GM18858 (cell line): ENCODE measurements at regions not wholly inside any gene's neighbourhood (a gene's known extent, or its start where the extent isn't known, plus 50 kb on each side); places are given as distances from the start of the nearest gene placed in this dataset.

Source experiments
- ATAC-seq: cut with Tn5 transposase; IDR thresholded peaks from one replicate; pipeline ENCODE4 v1.9.1; 2021; ENCODE audit not compliant: unreplicated experiment

DNA sequence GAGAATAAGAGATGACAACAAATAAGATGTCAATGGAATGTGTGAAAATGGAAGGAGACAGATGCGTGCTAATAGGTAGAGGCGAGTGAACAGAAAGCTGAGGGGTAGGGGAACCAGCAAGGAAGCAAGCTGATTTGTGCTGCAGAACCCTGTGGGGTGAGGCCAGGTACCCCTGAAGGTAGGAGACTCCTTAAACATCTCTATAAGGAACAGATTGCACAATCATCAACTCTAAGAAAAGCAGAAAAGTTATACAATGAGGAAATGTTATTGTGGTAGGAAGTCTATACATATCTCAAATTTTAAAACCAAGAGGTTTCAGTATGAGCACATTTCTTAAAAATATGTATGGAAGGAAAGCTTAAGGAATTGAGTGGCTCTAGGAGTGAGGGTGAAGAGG is 315.0 kb upstream of the TPM1 start:
- ATAC-seq = no peak

DNA sequence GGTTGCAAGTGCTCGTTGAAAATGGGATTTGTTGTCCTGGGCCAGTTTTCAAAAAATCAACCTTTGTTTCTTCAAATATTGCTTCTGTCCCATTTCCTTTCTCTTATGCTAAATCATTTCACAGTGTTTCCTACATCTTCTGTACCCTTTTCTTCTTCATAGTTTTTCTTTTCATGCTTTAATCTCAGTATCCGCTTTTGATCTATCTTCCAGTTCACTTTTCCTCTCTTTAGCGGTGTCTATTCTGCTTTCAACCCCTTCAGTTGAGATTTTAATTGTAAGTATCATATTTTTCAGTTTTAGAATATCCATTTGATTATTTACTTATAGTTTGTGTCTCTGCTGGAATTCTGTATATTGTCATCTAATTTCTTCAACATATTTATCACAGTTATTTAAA is 311.7 kb upstream of the TPM1 start:
- ATAC-seq = no peak

DNA sequence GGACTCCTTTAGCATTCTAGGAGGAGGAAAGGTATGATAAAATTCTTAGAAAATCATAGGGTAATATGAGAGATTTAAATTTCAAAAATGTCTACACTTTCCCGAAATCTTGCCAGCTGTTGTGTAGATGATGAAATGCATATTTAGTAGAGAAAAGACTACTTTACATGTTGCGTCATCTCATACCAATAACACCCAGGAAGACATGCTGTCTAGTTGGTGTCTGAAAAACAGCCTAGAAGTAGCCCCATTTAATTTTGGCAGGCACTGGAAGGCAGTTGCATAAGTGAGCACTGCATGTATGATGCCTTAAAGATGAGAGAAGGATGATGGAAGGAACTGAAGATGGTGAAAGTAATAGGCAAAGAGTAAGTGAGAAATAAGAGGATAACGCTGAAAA is 310.5 kb upstream of the TPM1 start:
- ATAC-seq = no peak

DNA sequence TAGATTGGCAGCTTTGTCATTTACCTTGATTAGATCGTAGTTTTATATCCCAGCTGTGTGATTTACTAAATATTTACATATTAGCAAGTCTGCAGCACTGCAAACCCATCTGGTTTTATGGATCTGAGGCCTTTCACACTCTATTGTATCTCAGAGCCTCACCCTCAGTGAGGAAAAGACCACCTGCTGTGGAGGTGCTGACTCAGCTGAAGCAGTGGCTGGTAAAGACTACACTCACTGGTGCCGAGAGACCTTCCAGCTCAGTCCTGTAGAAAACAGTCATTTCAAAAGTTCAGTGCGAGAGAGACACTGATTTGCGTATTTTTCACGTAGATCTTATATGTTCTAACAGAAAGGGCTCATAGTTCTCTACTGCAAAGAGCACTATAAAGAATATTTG is 307.8 kb upstream of the TPM1 start:
- no peak for ATAC-seq

DNA sequence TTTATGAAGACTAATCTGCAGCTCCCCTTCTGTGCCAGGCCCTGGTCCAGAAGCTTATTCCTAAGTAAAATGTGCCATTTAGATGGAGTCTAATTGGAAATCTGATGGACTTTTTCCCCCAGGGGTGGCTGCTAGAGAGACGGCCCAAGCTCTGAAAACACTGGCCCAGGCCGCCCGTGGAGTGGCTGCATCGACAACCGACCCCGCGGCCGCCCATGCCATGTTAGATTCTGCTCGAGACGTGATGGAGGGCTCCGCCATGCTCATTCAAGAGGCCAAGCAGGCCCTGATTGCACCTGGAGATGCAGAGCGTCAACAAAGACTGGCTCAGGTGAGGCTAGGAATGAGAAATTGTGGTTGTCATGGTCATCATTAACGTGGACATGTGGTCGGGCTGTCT is 305.8 kb upstream of the TPM1 start:
- no peak for ATAC-seq

DNA sequence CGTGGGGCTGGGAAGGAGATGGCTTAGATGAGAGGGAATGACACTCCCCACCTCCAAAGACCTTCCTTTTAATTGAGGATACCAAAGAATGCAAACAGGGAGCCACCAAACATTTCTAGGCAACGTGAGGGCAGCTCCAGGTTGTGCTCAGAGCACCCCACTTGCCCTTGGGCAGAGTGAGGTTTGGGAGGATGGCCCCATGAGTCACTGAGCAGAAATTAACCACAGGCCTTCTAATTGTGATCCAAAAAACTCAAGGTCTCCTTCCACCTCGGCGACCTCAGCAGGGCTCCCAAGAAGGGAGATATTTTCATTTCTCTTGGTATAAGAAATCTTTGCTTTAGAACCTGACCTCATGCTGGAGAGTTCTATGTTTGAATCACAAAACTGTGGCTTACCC is 305.0 kb upstream of the TPM1 start:
- ATAC-seq = no peak

DNA sequence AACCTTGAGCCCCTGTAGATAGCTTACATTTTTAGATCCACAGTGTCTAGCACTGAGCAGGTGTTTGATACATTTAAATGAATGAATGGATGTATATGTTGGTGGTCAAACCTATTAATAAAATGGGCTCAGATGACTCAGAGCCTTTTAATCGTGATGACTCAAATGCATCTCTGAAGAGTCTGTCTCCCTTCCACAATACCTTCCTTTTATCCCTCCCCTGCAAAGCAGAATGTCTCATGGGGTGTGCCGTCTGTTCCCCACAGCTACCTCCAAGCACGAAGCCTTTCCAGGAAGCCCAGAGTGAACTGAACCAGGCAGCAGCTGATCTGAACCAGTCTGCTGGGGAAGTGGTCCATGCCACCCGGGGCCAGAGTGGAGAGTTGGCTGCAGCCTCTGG is 303.5 kb upstream of the TPM1 start:
- ATAC-seq = no peak

DNA sequence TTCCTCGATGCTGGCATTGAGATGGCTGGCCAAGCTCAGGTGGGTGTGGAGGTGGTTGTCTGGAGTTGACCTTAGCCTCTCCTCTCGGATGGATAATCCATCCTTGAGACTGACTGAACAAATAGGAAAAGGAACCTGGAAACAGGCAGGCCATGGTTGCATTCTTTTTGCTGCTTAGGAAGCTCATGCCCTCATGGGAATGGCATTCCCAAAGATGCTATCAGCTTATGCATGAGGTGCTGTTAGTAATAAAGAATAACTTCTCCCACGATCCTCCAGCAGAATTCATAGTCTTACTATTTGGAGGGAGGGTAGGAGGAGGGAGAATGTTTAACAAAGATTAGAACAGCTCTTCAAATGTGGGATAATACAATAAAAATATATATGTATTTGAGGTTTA is 303.0 kb upstream of the TPM1 start:
- ATAC-seq = no peak

DNA sequence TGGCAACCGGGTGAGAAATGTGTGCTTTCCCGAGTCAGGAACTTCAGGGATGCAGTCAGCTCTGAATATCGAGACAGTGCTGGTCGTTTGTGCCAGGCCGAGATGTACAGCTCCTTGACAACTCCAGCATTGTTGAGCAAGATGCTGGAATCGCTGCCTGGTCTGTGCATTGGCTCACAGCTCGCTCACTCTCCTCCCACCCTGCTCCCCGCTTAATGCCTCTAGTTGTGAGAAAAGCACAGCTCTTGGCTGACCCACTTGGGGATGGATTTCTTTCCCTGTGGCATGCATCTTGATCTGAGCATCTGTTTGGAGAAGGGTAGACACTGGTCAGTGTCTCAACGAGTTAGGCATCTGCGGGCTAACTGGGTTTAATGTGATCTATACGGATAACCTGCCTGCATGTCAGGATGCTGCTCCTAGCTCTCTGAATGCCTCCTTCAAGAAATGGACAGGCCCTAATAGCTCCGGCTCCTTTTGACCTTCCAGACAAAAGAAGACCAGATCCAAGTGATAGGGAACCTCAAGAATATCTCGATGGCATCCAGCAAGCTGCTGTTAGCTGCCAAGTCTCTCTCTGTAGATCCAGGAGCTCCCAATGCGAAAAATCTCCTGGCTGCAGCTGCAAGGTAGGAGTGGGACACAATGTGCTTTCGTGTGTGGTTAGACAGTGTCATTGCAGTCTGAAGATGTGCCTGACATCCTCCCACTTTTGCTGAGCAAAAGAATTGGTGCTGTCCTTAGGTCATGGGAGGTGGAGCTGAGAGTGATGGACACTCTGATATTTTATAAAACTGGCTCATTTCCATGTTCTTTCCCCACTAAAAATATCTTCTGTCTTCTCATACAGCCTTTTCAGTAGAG is 302.2 kb upstream of the TPM1 start:
- ATAC-seq = no peak

DNA sequence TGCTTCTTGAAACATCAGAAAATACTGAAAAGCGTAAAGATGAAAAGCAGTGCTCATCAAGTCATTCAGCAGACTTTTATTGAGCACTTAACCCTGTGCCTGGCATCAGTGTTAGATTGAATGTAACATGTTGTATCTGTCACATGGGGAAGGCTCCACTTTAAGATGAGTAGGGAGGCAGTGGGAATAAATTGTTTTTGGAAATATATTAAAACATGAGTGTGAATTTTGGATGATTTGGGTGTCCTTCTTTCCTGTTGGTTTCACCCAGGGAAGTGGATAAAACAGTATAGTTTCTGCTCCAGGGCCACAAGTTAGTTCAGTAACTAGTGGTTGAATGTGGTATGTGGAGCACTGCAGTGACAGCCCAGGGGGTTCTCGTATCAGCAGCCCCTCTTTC is 301.4 kb upstream of the TPM1 start:
- ATAC-seq = no peak

DNA sequence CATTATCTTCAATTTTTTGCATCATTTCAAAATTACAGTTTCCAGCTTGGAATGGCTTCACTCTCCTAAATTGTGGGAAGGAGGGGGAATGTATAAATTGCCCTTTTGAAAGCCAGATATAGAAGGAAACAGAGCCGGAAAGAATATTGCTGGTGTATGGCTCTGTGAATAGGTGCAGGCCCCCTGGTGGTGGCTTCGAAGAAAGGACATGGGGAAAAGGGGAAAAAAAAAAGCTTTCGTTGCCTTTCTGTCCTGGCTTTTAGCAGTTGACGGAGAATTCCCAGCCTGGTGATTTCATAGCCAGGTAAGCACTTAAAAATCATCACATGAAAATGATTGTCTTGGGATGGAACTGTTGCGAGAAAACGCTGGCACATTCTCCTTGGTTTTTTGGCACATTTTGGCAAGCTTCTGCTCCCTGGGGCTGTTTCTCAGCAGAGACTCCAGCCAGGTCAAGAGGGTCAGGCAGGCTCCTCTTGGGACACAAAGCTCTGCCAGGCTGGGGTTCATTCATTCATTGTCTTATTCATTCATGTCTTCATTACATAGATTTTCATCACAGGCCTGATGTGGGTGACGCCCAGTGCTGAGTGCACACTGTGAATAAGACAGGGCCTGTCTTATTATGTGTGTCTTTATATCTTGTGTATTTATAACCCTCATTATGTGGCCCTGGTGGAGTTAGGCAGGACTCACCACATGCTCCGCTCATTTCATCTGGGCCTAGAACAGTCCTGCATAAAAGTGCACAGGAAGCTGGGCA is 300.0 kb upstream of the TPM1 start:
- ATAC-seq = no peak

DNA sequence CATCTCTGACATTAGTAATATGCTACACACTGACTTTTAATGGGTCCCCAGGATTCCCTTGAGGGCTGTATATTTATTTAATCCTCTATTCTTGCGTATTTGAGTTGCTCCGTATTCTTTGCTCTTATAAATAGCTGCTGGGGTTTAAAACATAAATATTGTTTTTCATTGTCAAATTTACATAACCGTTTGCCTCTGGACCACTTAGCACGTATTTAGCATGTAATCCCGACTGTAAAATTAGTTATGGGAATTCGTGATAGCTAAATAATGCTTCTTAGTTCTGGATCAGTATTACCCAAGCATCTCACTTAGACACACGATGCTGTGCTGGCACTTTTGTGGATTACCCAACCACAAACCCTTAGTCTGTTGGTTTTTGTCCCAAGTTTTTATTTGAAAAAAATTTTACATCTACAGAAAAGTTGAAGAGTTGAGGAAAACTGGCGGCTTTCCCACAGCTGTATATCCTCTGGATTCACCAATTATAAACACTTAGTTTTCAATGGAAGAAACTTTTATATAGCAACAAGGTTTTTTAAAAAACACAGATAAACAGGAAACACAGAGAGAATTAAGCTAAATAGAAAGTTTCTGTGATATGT is 296.8 kb upstream of the TPM1 start:
- no peak for ATAC-seq

DNA sequence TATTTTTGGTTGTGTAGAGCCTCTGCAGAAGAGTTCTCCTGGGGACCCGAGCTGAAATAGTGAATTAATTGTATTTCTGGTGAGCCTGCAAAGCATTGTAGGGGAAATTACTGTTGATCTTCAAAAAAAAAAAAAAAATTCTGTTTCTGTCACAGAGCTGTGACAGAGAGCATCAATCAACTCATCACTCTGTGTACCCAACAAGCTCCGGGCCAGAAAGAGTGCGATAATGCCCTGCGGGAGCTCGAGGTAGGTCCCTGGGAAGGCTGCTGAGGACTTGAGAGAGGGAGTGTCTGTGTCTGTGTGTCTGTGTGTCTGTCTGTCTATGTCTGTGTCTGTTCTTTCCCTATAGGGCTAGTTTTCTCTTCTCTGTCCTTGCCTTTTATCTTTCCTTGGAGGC is 294.4 kb upstream of the TPM1 start:
- ATAC-seq = no peak

DNA sequence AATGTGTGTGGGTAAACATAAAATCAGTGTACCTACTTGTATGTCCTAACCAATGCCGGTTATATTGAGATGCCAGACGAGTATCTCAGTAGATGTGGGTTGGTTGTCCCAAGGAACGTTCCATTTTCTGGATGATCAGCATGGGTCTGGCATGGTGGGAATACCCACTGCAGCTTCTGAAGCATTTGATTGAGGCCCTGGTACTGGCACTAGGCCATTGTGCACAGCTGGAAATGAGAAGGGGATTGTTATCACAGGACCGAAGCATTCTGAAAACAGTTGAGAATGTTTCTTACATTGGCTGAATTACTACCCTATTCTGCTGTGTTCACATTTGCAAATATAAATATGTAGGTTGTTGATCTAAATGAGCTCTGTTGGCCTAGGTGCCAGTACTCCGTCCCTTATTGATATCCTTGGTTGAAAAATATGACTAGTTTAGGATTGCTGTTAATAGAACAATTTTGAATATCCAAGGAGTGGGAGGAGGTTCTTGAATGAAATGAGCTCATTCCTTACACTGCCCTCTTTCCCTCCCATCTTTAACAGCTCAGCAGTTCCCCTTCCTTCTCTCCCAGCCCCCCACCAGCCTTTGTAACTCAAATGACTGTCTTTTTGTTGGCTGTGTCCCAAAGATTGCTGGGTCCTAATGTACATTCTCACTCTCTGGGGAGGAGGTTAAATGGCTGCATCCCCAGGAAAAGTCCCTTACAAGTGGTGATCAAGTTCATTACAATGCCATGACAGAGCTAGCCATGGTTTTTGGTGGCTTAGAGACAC is 293.3 kb upstream of the TPM1 start:
- no peak for ATAC-seq

DNA sequence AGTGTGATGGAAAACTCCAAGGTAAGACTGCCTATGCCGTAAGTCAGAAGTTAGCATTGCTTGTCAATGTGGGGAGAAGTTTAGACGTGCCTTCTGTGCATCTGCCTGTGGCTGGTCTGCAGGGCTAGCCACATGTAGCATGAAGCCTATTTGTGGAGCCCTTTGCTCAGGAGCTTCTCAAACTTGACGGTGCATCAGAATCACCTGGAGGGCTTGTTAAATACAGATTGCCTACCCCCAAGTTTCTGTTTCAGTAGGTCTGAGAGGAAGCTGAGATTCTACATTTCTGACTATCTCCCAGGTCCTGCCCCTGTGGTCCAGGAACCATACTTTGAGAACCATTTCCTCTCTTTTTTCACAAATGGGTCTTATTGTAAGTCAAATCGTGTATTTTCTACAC is 292.1 kb upstream of the TPM1 start:
- no peak for ATAC-seq

DNA sequence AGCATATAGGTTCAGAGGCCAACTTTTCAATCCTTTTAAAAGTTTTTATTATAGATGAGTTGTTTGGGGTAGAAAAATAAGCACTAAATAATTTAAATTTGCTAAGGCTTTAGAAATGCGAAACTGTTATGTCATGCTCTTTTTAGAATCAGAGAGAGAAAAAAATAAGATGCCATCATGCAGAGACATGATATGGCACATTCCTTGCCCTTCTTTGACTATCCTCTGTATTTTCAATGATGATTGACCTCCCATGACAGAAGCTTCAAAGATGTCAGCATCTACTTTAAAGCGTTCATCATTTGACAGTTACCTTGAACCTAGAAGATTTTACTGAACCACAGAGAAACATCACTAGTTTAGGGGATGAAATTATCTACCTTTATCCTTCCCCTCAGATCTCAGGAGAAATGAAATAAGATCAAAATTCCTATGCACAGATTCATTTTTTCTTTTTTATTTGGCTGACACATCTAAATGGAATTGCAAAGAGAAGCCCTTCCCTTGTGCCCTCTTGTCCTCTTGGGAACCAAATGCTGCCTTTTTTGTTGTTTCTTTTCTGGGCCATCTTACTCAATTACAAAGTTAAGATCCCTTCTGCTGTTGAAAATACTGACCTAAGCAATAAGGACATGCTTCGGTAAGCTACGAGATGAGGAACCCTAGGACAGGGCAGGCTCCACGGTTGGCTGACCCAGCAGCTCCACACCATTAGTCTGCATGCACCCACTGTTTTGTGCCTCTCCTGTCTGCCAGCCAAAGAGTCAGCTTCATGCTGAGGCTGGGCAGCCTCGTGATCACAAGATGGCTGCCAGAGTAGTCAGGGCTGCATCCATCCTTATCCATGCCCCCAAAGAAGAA is 289.7 kb upstream of the TPM1 start:
- ATAC-seq = no peak

DNA sequence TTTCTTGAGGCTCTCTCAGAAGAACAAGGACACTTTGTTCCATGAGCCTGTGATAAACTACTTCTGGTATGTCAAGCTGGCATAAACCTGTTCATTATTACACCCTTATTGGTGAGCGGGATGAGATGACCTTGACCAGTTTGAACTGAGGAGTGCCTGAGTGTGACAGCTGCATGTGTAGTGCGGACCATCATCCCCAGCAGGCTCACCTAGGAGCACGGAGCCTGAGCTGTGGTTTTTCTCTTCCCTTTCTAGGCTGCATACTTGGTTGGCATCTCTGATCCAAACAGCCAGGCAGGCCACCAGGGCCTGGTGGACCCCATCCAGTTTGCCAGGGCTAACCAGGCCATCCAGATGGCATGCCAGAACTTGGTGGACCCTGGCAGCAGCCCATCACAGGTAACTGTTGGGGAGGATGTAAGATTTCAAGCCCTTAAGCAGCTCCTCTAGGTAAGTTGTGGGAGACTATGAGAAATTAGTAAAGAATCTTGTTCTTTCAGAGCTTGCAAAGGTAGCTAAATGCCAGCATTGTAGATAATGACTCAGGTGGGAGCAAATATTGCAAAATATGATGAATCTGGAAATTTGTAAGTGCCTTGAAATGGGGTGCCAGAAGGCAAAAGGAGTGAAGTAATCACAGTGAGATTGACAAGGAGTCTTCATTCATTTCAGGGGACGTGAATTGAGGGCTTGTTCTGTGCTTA is 288.9 kb upstream of the TPM1 start:
- ATAC-seq = no peak

DNA sequence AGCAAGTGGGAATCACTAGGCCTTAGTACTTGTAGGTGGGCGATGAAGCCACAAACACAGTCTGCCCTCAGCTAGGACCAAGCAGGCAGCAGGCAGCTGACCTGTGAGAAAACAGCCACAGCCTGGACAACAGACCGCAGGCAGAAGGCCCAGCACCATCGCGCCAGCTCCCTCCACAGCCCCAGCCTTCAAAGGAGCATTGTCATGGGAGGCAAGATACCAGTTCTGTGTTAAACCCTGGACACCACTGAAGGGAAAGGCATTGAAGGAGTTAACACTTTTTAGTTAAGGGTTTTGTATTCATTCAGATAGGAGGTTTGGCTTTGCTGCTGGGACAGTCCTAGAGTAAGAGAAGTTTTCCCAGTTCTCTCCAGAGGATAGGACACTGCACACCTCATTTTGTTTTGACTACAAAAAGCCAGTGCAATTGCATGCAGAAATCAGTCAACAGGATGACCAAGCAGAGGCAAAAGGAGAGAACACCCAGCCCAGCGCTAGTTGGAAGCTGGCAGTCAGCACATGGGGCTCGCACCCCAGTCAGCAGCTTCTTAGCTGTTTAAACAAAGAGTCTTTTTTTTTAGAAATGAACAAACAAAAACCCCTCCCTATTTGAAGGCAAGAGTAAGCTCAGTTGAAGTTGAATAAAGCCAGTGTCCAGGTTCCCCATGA is 286.1 kb upstream of the TPM1 start:
- no peak for ATAC-seq

DNA sequence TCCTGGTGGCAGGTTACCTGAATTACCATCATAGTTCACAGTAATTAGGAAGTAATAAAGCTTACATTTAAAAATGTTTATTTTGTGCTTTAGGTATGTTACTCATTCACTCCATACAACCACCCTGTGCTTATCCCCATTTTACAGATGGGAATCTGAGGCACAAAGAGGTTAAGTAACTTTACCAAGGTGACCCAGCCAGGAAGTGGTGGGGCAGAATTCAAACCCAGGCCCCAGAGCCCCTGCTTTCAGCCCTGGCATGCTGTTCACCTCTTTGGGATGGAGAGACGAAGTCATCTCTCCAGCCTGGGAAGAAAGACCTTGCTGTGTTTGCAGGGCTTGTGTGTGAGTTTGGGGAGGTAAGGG is 285.6 kb upstream of the TPM1 start:
- no peak for ATAC-seq
